Fibroblast of lung (primary cell): ENCODE measurements at regions not wholly inside any gene's neighbourhood (a gene's known extent, or its start where the extent isn't known, plus 50 kb on each side); places are given as distances from the start of the nearest gene placed in this dataset.

Source experiments
- CTCF ChIP-seq, 2 donors: IDR thresholded peaks in 1 of 2; conservative IDR thresholded peaks in 1 of 2; 1 replicate in 1 of 2; 2 replicates in 1 of 2; pipeline ENCODE4 v1.5.1; 2011 to 2012; ENCODE audit warnings: low read length in 2 of 2, control low read depth in 1 of 2, inconsistent platforms in 1 of 2, low read depth in 1 of 2, mild to moderate bottlenecking in 1 of 2
- EZH2 ChIP-seq: IDR thresholded peaks from 2 replicates; pipeline ENCODE4 v1.5.1; 2012; ENCODE audit warnings: low read length, control low read depth, mild to moderate bottlenecking; ENCODE audit errors: missing control alignments

GRCh38 chr13:100876044-100876403, 201.4 kb upstream of the TMTC4 start:
- TF ChIP-seq CTCF (conservative IDR thresholded peaks at IDR 0.05 in 1 of 2, IDR thresholded peaks at IDR 0.05 in 1 of 2; ENCODE audit: low read depth in 1 of 2, low read length in 2 of 2): no peak
- no peak for TF ChIP-seq EZH2
